Liver (tissue), 8 donors: ENCODE measurements at regions not wholly inside any gene's neighbourhood (a gene's known extent, or its start where the extent isn't known, plus 50 kb on each side); places are given as distances from the start of the nearest gene placed in this dataset.

ENCODE experiments used
- DNase-seq: peaks from one replicate; pipeline ENCODE4 v3.0.0-alpha.2; 2017; ENCODE audit warnings: low spot score
- H3K27ac ChIP-seq, 2 donors: one replicate each; pipeline ENCODE4 v1.7.0; 2013; ENCODE audit warnings: inconsistent platforms in 2 of 2, low read length in 2 of 2, control low read depth in 1 of 2, low read depth in 1 of 2, mild to moderate bottlenecking in 1 of 2
- H3K27me3 ChIP-seq, 4 donors: one replicate each; pipeline versions ENCODE4 v1.6.1 to v1.7.0; 2013; ENCODE audit warnings: low read length in 3 of 4, inconsistent platforms in 1 of 4, mild to moderate bottlenecking in 1 of 4, moderate library complexity in 1 of 4; ENCODE audit not compliant: control insufficient read depth in 4 of 4, insufficient read depth in 4 of 4
- H3K36me3 ChIP-seq, 4 donors: one replicate each; pipeline versions ENCODE4 v1.6.1 to v1.7.0; 2013; ENCODE audit warnings: low read length in 3 of 4, mild to moderate bottlenecking in 3 of 4, low read depth in 1 of 4, moderate library complexity in 1 of 4; ENCODE audit not compliant: control insufficient read depth in 4 of 4, insufficient read depth in 3 of 4
- H3K4me1 ChIP-seq, 4 donors: one replicate each; pipeline versions ENCODE4 v1.6.1 to v1.7.0; 2013; ENCODE audit warnings: low read length in 3 of 4, mild to moderate bottlenecking in 3 of 4, moderate library complexity in 1 of 4; ENCODE audit not compliant: control insufficient read depth in 4 of 4, insufficient read depth in 4 of 4
- H3K4me3 ChIP-seq, 3 donors: one replicate each; pipeline versions ENCODE4 v1.6.1 to v1.7.0; 2013; ENCODE audit warnings: low read length in 3 of 3, control low read depth in 1 of 3, low read depth in 1 of 3, mild to moderate bottlenecking in 1 of 3
- H3K9ac ChIP-seq, 2 donors: one replicate each; pipeline ENCODE4 v1.7.0; 2013; ENCODE audit warnings: low read length in 2 of 2, mild to moderate bottlenecking in 2 of 2, moderate library complexity in 2 of 2, control low read depth in 1 of 2, low read depth in 1 of 2
- H3K9me3 ChIP-seq, 4 donors: one replicate each; pipeline versions ENCODE4 v1.6.1 to v1.7.0; 2013; ENCODE audit warnings: low read length in 3 of 4; ENCODE audit not compliant: control insufficient read depth in 4 of 4
- ATF3 ChIP-seq: IDR thresholded peaks from 2 replicates; pipeline ENCODE4 v1.6.1; 2016; ENCODE audit warnings: antibody characterized with exemption
- CTCF ChIP-seq: fragments of 150-350 bp; IDR thresholded peaks from 2 replicates; pipeline ENCODE4 v1.5.1; 2017; ENCODE audit warnings: improper control_type of control experiment, low read depth, low read length; ENCODE audit not compliant: missing input control
- EGR1 ChIP-seq, 2 donors: IDR thresholded peaks; 2 replicates each; pipeline ENCODE4 v1.6.1; 2016 to 2018; ENCODE audit warnings: antibody characterized with exemption in 2 of 2, low read depth in 2 of 2
- FOXA1 ChIP-seq: IDR thresholded peaks from 2 replicates; pipeline ENCODE4 v1.6.1; 2016; ENCODE audit warnings: antibody characterized with exemption
- FOXA2 ChIP-seq: IDR thresholded peaks from 2 replicates; pipeline ENCODE4 v1.6.1; 2016; ENCODE audit warnings: antibody characterized with exemption
- GABPA ChIP-seq, 2 donors: IDR thresholded peaks in 1 of 2; conservative IDR thresholded peaks in 1 of 2; 2 replicates each; pipeline ENCODE4 v1.6.1; 2016; ENCODE audit warnings: antibody characterized with exemption in 2 of 2, mild to moderate bottlenecking in 1 of 2, moderate library complexity in 1 of 2
- HNF4A ChIP-seq, 2 donors: conservative IDR thresholded peaks; 2 replicates each; pipeline ENCODE4 v1.6.1; 2016; ENCODE audit warnings: antibody characterized with exemption in 2 of 2, mild to moderate bottlenecking in 2 of 2
- HNF4G ChIP-seq: IDR thresholded peaks from 2 replicates; pipeline ENCODE4 v1.6.1; 2016; ENCODE audit warnings: antibody characterized with exemption
- JUND ChIP-seq, 2 donors: IDR thresholded peaks; 2 replicates each; pipeline ENCODE4 v1.6.1; 2016; ENCODE audit warnings: antibody characterized with exemption in 2 of 2
- MAX ChIP-seq: IDR thresholded peaks from 2 replicates; pipeline ENCODE4 v1.6.1; 2016; ENCODE audit warnings: antibody characterized with exemption
- NR2F2 ChIP-seq: IDR thresholded peaks from 2 replicates; pipeline ENCODE4 v1.6.1; 2016; ENCODE audit warnings: antibody characterized with exemption
- RAD21 ChIP-seq, 2 donors: IDR thresholded peaks; 2 replicates each; pipeline ENCODE4 v1.6.1; 2016; ENCODE audit warnings: antibody characterized with exemption in 2 of 2, mild to moderate bottlenecking in 2 of 2
- REST ChIP-seq: IDR thresholded peaks from 2 replicates; pipeline ENCODE4 v1.6.1; 2016; ENCODE audit warnings: antibody characterized with exemption, mild to moderate bottlenecking
- RXRA ChIP-seq, 2 donors: IDR thresholded peaks; 2 replicates each; pipeline ENCODE4 v1.6.1; 2017 to 2018; ENCODE audit warnings: antibody characterized with exemption in 2 of 2, mild to moderate bottlenecking in 1 of 2
- SP1 ChIP-seq: IDR thresholded peaks from 2 replicates; pipeline ENCODE4 v1.6.1; 2018; ENCODE audit warnings: antibody characterized with exemption, mild to moderate bottlenecking
- TAF1 ChIP-seq: conservative IDR thresholded peaks from 2 replicates; pipeline ENCODE4 v1.6.1; 2016; ENCODE audit warnings: antibody characterized with exemption, mild to moderate bottlenecking
- YY1 ChIP-seq: IDR thresholded peaks from 2 replicates; pipeline ENCODE4 v1.6.1; 2016; ENCODE audit warnings: antibody characterized with exemption, mild to moderate bottlenecking
- ZBTB33 ChIP-seq: IDR thresholded peaks from 2 replicates; pipeline ENCODE4 v1.6.1; 2016; ENCODE audit warnings: antibody characterized with exemption
- WGBS: extraction: QIAGEN DNeasy Blood & Tissue Kit; methylation state at CpG from one replicate; pipeline ENCODE4 v1.1.7; 2013; 5-methylcytosine and 5-hydroxymethylcytosine counted together
- donor health status: healthy.
- donor health status: healthy.
- donor health status: healthy.
- donor health status: healthy.
- donor health status: healthy.

- no peak for DNase-seq
- Histone ChIP-seq H3K4me1 (no peaks in the 10 kb centered on the region), H3K4me3 (no peak overlapping the region), H3K36me3 (no peaks in the 10 kb centered on the region), H3K27ac (no peak overlapping the region), H3K9ac (no peak overlapping the region), H3K9me3 (no peaks in the 10 kb centered on the region), H3K27me3 (no peaks in the 10 kb centered on the region)
- 63% methylated on average over 2 of the region's 2 CpGs for WGBS
- TF ChIP-seq HNF4G (no peak), ATF3 (no peak), REST (no peak), MAX (no peak), RXRA (IDR thresholded peaks at IDR 0.05) (no peak), ZBTB33 (no peak), RAD21 (IDR thresholded peaks at IDR 0.05) (no peak), GABPA (IDR thresholded peaks at IDR 0.05 in 1 of 2, conservative IDR thresholded peaks at IDR 0.05 in 1 of 2) (no peak), FOXA1 (no peak), FOXA2 (no peak), CTCF (no peak), NR2F2 (no peak), TAF1 (no peak), SP1 (no peak), JUND (IDR thresholded peaks at IDR 0.05) (no peak), HNF4A (conservative IDR thresholded peaks at IDR 0.05) (no peak), EGR1 (IDR thresholded peaks at IDR 0.05; ENCODE audit: low read depth in 2 of 2) (no peak), YY1 (no peak)
Observed at GRCh38 chr11:24267014-24267413, 229.8 kb upstream of the LUZP2 start.

GRCh38 chr11:24271798-24272197 is 225.1 kb upstream of the LUZP2 start:
- DNase-seq, result no peak
- H3K27me3 ChIP-seq, result no peaks in the 10 kb centered on the region
- no peak overlapping the region for H3K9ac ChIP-seq
- H3K4me3 ChIP-seq, result no peak overlapping the region
- TF ChIP-seq SP1, result no peak
- TF ChIP-seq YY1, result no peak
- no peak for TF ChIP-seq MAX
- TF ChIP-seq EGR1 (IDR thresholded peaks at IDR 0.05; ENCODE audit: low read depth in 2 of 2), result no peak
- no peak for TF ChIP-seq JUND (IDR thresholded peaks at IDR 0.05)
- TF ChIP-seq REST, result no peak
- no peak for TF ChIP-seq RAD21 (IDR thresholded peaks at IDR 0.05)
- TF ChIP-seq HNF4A (conservative IDR thresholded peaks at IDR 0.05), result no peak
- no peak overlapping the region for H3K27ac ChIP-seq
- no peaks in the 10 kb centered on the region for H3K9me3 ChIP-seq
- 84% methylated on average over 2 of the region's 2 CpGs for WGBS
- H3K36me3 ChIP-seq, result no peaks in the 10 kb centered on the region
- no peaks in the 10 kb centered on the region for H3K4me1 ChIP-seq
